ENCODE measurements at regions not wholly inside any gene's neighbourhood (a gene's known extent, or its start where the extent isn't known, plus 50 kb on each side); places are given as distances from the start of the nearest gene placed in this dataset.

DNA sequence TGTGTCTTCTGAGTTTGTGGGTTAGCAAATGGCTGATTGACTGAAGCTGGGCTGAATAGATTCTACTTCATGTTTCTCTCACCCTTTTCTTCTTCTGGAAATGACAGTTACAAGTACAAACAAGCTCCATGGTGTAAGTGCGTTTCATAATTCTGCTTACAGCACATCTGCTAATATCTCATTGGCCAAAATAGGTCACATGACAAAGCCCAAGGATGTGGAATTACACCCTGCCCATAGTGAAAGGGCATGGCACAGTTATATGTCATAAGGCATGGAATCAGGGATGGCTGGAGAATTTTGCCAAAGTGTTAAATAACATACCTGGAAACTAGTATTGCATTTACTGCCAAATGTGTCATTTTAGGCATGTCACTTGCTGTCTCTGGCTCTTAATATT, 327.2 kb downstream of the NKX6-1 start:
- TF ChIP-seq EZH2 (IDR thresholded peaks at IDR 0.05) (no peak), POLR2AphosphoS5 (IDR thresholded peaks at IDR 0.05; ENCODE audit: borderline replicate concordance, low read depth, low read length) (no peak), FOXP2 (optimal IDR thresholded peaks at IDR 0.05; ENCODE audit: control extremely low read depth, extremely low read length, insufficient read depth) (no peak)
